Endodermal cell (in vitro differentiated cells): ENCODE measurements at regions not wholly inside any gene's neighbourhood (a gene's known extent, or its start where the extent isn't known, plus 50 kb on each side); places are given as distances from the start of the nearest gene placed in this dataset.

Experiments used
- DNase-seq: peaks from one replicate; pipeline ENCODE4 v3.0.0-alpha.2; 2017
- H3K27ac ChIP-seq: 2 replicates; pipeline ENCODE4 v1.5.1; 2013; ENCODE audit warnings: mild to moderate bottlenecking, low read depth, low read length, moderate library complexity
- H3K27me3 ChIP-seq: 2 replicates; pipeline ENCODE4 v1.6.1; 2013; ENCODE audit warnings: mild to moderate bottlenecking, low read length, moderate library complexity; ENCODE audit not compliant: insufficient read depth, control insufficient read depth, poor library complexity, severe bottlenecking
- H3K36me3 ChIP-seq: 2 replicates; pipeline ENCODE4 v1.7.0; 2013; ENCODE audit warnings: mild to moderate bottlenecking, low read length, moderate library complexity; ENCODE audit not compliant: control insufficient read depth, insufficient read depth
- H3K4me1 ChIP-seq: one replicate; pipeline ENCODE4 v1.7.0; 2013; ENCODE audit warnings: low read length; ENCODE audit not compliant: control insufficient read depth, insufficient read depth
- H3K4me3 ChIP-seq: 2 replicates; pipeline ENCODE4 v1.5.1; 2013; ENCODE audit warnings: mild to moderate bottlenecking, low read length, moderate library complexity
- H3K9ac ChIP-seq: 2 replicates; pipeline ENCODE4 v1.6.1; 2013; ENCODE audit warnings: mild to moderate bottlenecking, low read length, moderate library complexity; ENCODE audit not compliant: poor library complexity, severe bottlenecking; ENCODE audit errors: extremely low read depth
- H3K9me3 ChIP-seq: 2 replicates; pipeline ENCODE4 v1.6.1; 2013; ENCODE audit warnings: mild to moderate bottlenecking, low read length, moderate library complexity; ENCODE audit not compliant: control insufficient read depth
- H3K27ac Mint-ChIP-seq: 2 replicates; pipeline ENCODE4 v1.8.0; 2020; ENCODE audit warnings: mixed read lengths
- H3K27me3 Mint-ChIP-seq: 2 replicates; pipeline ENCODE4 v1.8.0; 2021; ENCODE audit warnings: mild to moderate bottlenecking, mixed read lengths; ENCODE audit not compliant: insufficient read depth
- H3K36me3 Mint-ChIP-seq: 2 replicates; pipeline ENCODE4 v1.8.0; 2020; ENCODE audit warnings: low read depth, mixed read lengths
- H3K4me1 Mint-ChIP-seq: 2 replicates; pipeline ENCODE4 v1.8.0; 2020; ENCODE audit warnings: mixed read lengths
- H3K4me3 Mint-ChIP-seq: 2 replicates; pipeline ENCODE4 v1.8.0; 2020; ENCODE audit warnings: mild to moderate bottlenecking, moderate library complexity, mixed read lengths
- H3K9me3 Mint-ChIP-seq: 2 replicates; pipeline ENCODE4 v1.8.0; 2020; ENCODE audit warnings: mild to moderate bottlenecking, mixed read lengths
- CTCF ChIP-seq: fragments of 200-600 bp; sonication (generic); conservative IDR thresholded peaks from 2 replicates; pipeline ENCODE4 v1.5.0; 2021; ENCODE audit warnings: antibody characterized with exemption, mild to moderate bottlenecking
- WGBS, 2 experiments: methylation state at CpG; one replicate each; pipeline versions ENCODE4 v1.1.5 to v1.1.7; 2013; ENCODE audit warnings: missing lambda C conversion rate in 2 of 2, mixed read lengths in 1 of 2; ENCODE audit not compliant: insufficient coverage in 1 of 2, insufficient read length in 1 of 2; 5-methylcytosine and 5-hydroxymethylcytosine counted together

DNA sequence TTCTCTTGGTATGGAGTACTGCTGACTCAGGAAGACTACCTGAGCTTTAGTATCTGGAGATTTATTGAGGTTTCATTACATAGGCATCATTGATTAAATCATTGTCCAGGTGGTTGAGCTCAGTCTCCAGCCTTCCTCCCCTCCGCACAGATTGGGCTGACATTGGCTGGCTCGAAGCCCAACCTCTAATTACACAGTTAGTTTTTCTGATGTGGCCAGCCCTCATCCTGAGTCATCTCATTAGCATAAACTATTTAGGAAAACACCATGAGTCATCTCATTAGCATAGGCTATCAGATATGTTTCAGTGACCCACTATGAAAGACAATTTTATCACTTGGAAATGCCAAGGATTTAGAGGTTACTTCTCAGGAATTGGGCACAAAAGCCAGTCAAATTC is 93.9 kb upstream of the ANKRD50 start:
- TF ChIP-seq CTCF: no peak
- peaks cover 15% of the 10 kb centered on the region for H3K9me3 ChIP-seq
- H3K36me3 ChIP-seq: no peaks in the 10 kb centered on the region
- Mint-ChIP-seq H3K36me3 (no peaks in the 10 kb centered on the region), H3K9me3 (peaks cover 5% of the 10 kb centered on the region), H3K4me1 (no peaks in the 10 kb centered on the region), H3K4me3 (no peak overlapping the region), H3K27me3 (no peaks in the 10 kb centered on the region), H3K27ac (no peak overlapping the region)
- 92 to 100% methylated on average over 2 of the region's 2 CpGs for WGBS, 2 experiments
- DNase-seq: no peak
- no peaks in the 10 kb centered on the region for H3K4me1 ChIP-seq
- no peak overlapping the region for H3K9ac ChIP-seq
- no peaks in the 10 kb centered on the region for H3K27me3 ChIP-seq
- H3K27ac ChIP-seq: no peak overlapping the region
- no peak overlapping the region for H3K4me3 ChIP-seq

DNA sequence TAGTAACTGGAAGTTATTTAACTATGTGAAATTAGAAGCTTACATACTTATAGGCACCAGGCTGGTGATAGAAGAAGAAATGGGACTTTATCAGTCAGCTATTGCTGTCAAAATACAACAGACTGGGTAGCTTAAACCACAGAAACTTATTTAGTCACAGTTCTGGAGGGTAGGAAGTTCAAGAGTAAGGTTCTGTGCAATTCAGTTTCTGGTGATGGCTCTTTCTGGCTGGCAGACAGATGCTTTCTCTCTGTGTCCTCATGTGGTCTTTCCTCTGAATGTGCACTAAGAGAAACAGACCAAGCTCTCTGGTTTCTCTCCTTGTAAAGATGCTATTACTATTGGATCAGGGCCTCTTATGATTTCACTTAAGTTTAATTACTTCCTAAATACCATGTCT is 92.1 kb upstream of the ANKRD50 start:
- Histone ChIP-seq H3K4me1 (no peaks in the 10 kb centered on the region), H3K36me3 (no peaks in the 10 kb centered on the region), H3K9me3 (peaks cover 5% of the 10 kb centered on the region), H3K4me3 (no peak overlapping the region), H3K9ac (no peak overlapping the region), H3K27ac (no peak overlapping the region), H3K27me3 (no peaks in the 10 kb centered on the region)
- no peaks in the 10 kb centered on the region for H3K36me3 Mint-ChIP-seq
- no peaks in the 10 kb centered on the region for H3K4me1 Mint-ChIP-seq
- no peak overlapping the region for H3K4me3 Mint-ChIP-seq
- H3K27me3 Mint-ChIP-seq: no peaks in the 10 kb centered on the region
- no peak overlapping the region for H3K27ac Mint-ChIP-seq
- no peaks in the 10 kb centered on the region for H3K9me3 Mint-ChIP-seq
- DNase-seq: no peak
- no peak for TF ChIP-seq CTCF

GRCh38 chr4:124804041-124804440 is 91.5 kb upstream of the ANKRD50 start:
- H3K4me1 ChIP-seq: no peaks in the 10 kb centered on the region
- no peak overlapping the region for H3K27ac ChIP-seq
- 90 to 100% methylated on average over 4 of the region's 4 CpGs for WGBS, 2 experiments
- no peaks in the 10 kb centered on the region for H3K36me3 ChIP-seq
- Mint-ChIP-seq H3K4me3 (no peak overlapping the region), H3K36me3 (no peaks in the 10 kb centered on the region), H3K27ac (no peak overlapping the region), H3K4me1 (no peaks in the 10 kb centered on the region), H3K27me3 (no peaks in the 10 kb centered on the region), H3K9me3 (no peaks in the 10 kb centered on the region)
- no peak overlapping the region for H3K4me3 ChIP-seq
- H3K27me3 ChIP-seq: no peaks in the 10 kb centered on the region
- no peak overlapping the region for H3K9ac ChIP-seq
- no peak for TF ChIP-seq CTCF
- no peak for DNase-seq
- peaks cover 5% of the 10 kb centered on the region for H3K9me3 ChIP-seq
